Right cardiac atrium (tissue), 5 donors: ENCODE measurements at regions not wholly inside any gene's neighbourhood (a gene's known extent, or its start where the extent isn't known, plus 50 kb on each side); places are given as distances from the start of the nearest gene placed in this dataset.
A peak's percentile ranks its signal among the peaks of the same experiment; 100 is the strongest.

Experiments used
- ATAC-seq, 2 donors: fragments of 200-7000 bp; cut with Tn5 transposase; one replicate each; pipeline versions ENCODE4 v1.8.0 to v1.9.1; 2020; ENCODE audit warnings: moderate library complexity in 2 of 2, mild to moderate bottlenecking in 1 of 2
- DNase-seq, 3 donors: peaks; one replicate each; pipeline ENCODE4 v3.0.0-alpha.2; 2020
- H3K27ac ChIP-seq: one replicate; pipeline ENCODE4 v1.5.1; 2013; ENCODE audit warnings: mild to moderate bottlenecking, low read length, control low read depth, moderate library complexity
- H3K27me3 ChIP-seq: one replicate; pipeline ENCODE4 v1.6.1; 2013; ENCODE audit not compliant: control insufficient read depth, insufficient read depth
- H3K4me1 ChIP-seq: one replicate; pipeline ENCODE4 v1.6.1; 2013; ENCODE audit warnings: low read length; ENCODE audit not compliant: control insufficient read depth, insufficient read depth
- H3K4me3 ChIP-seq: one replicate; pipeline ENCODE4 v1.5.1; 2013; ENCODE audit warnings: low read length, control low read depth
- H3K9me3 ChIP-seq: one replicate; pipeline ENCODE4 v1.6.1; 2013; ENCODE audit warnings: low read length; ENCODE audit not compliant: control insufficient read depth
- WGBS: extraction: QIAGEN DNeasy Blood & Tissue Kit; methylation state at CpG from one replicate; pipeline ENCODE4 v1.1.7; 2013; 5-methylcytosine and 5-hydroxymethylcytosine counted together
- intact Hi-C, 4 donors: fragments of 100-400 bp; cut with DNase I; formaldehyde crosslinking; loops; one replicate each; pipeline versions ENCODE4 v1.11.0 to v1.14.0; 2022 to 2023
- donor health status: healthy with polysubstance abuse.
- donor health status: DM: no; HTN: yes; CAD: no.
- donor health status: DM: no; HTN: no; CAD: no.
- donor health status: DM: no; HTN: yes; CAD: no; lungs with severe emphysema.
- donor health status: DM: yes; HTN: yes; CAD: no.

DNA sequence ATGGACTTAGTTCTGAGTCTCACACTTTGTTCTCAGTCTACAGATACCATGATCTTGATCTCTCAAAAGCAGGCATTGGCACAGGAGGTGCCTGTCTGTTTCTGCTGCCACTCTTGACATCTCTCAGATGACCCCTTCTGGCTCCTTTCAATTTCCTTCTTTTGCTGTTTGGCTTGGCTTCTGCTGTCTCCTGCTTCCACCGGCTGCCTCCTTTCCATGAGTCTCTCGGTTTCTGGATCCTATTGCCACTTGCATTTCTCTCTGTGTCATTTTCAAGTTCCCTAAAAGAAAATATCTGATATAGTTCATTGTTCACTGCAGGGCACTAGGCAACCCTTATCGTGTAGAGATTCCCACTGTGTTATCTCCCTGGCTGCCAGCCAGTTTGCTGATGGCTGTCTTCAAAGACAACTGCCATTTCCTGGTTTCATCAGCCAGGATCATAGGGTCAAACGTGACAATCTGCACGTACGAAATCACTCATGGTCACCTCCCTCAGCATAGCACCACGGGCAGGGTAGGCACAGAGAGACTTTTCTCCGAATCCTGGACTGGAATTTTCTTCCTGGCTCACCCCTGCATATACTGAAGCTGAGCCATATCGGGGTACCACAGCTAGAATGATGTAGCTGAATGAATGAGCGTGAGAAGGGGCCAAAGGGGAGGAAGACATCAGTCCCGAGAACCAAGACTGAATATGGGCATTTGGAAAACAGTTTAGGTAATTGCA, 144.6 kb upstream of the TMEM170B start:
- no peak overlapping the region for H3K4me3 ChIP-seq
- 26% methylated on average over 11 of the region's 11 CpGs for WGBS
- H3K4me1 ChIP-seq: no peaks in the 10 kb centered on the region
- intact Hi-C loops: no loop called here
- no peaks in the 10 kb centered on the region for H3K9me3 ChIP-seq
- ATAC-seq (peak; percentile 74 to 88), DNase-seq (peak in 2 of 3 donors; percentile 71 to 77)
- no peaks in the 10 kb centered on the region for H3K27me3 ChIP-seq
- peak overlapping the region; percentile 57 for H3K27ac ChIP-seq

DNA sequence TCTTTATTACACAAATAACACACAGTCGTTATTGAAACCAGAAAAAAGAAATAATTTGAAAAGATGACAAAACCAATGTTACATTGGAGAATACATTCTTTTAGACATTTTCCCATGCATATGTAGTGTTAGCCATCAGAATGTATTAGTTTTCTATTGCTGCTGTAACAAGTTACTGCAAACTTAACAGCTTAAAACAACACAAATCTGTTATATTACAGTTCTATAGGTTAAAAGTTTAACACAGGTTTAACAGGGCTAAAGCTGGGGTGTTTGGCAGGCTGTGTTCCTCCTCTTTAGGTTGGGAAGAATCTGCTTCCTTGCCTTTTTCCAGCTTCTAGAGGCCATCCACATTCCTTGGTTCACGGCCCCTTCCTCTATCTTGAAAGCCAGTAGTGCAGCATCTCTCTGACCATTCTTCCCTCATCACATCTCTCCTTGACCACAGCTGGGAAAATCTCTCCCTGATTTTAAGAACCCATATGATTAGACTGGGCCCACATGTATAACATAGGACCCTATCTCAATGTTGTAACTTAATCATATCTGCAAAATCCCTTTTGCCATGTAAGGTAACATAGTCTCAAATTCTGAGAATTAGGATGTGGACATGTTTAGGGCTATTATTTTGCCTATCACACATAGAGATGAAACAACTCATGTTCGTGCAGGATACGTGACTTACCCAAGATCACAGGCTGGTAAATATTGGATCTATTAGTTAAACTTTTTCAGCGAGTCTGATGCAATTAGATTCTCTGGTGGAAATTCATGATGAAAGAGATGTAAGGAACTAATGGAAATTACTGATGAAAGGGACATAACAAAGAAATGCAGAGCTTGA, 145.4 kb upstream of the TMEM170B start:
- no peak for DNase-seq
- H3K4me3 ChIP-seq: no peak overlapping the region
- intact Hi-C loops: no loop called here
- no peaks in the 10 kb centered on the region for H3K4me1 ChIP-seq
- H3K27ac ChIP-seq: peak overlapping the region; percentile 9
- WGBS: 93% methylated on average over 5 of the region's 5 CpGs
- no peak for ATAC-seq
- H3K27me3 ChIP-seq: no peaks in the 10 kb centered on the region
- no peaks in the 10 kb centered on the region for H3K9me3 ChIP-seq

DNA sequence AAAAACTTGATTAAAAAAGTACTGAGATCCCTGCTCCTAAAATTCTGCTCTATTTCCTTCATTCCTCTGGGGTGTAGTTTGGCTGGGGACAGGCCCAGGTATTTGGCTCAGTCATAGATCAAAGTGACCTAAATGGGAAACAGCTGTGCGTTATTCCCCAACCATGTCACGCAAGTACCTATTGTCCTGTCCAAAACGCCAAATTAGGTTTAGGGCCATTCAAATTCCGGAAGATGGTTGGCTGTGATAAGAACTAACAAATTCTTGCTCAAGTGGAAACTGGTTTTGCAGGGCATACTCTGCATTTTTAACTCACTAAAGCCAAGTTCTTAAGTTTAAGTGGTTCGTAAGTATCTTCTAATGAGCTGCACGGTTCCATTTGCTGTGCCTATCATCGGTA, 147.6 kb upstream of the TMEM170B start:
- H3K9me3 ChIP-seq: no peaks in the 10 kb centered on the region
- no peaks in the 10 kb centered on the region for H3K4me1 ChIP-seq
- 51% methylated on average over 7 of the region's 7 CpGs for WGBS
- H3K27ac ChIP-seq: no peak overlapping the region
- intact Hi-C loops: no loop called here
- ATAC-seq (peak in 1 of 2 donors; percentile 53), DNase-seq (no peak)
- no peaks in the 10 kb centered on the region for H3K27me3 ChIP-seq
- H3K4me3 ChIP-seq: no peak overlapping the region

DNA sequence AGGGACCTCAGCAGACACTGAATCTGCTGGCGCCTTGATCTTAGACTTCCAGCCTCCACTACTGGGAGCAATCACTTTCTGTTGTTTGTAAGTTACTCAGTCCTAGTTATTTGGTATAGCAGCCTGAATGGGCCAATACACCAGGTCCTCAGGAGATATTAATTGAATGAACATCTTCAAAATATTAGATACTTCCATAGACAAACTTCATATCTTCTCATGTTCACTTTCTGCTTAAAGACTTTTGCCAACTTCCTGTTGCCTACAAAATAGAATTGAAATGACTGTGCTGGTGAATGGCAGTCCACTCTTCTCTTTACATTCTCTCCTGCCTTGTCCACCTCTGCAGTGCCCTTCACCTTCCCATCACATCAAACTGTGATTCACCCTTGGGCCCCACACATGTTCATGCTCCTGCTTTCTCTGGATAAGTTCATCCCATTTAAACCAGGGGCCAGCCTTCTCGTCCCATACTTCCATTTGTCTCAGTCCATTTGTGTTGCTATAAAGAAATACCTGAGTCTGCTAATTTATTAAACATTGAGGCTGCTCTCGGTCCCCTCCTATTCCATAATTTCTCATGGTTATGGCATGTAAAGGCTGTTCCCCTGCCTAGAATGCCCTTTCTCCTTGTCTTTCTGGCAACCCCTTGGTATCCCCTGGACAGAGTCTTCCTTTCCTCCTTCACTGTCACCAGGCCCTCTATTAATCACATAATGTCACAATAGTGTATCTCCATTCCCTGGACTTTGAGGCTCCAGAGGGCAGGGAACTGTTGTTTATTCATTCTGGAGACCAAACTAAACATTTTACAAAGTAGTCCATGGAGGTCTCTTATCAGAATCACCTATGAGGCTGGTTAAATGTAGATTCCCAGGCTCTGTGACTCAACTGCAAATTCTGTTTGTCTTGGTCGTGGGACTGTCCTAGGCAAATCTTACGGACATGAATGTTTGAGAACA, 148.3 kb upstream of the TMEM170B start:
- ATAC-seq (no peak), DNase-seq (no peak)
- WGBS: 86% methylated on average over 5 of the region's 5 CpGs
- Histone ChIP-seq H3K4me3 (no peak overlapping the region), H3K27ac (peak overlapping the region; percentile 18), H3K27me3 (no peaks in the 10 kb centered on the region), H3K4me1 (no peaks in the 10 kb centered on the region), H3K9me3 (no peaks in the 10 kb centered on the region)
- intact Hi-C loops: no loop called here

DNA sequence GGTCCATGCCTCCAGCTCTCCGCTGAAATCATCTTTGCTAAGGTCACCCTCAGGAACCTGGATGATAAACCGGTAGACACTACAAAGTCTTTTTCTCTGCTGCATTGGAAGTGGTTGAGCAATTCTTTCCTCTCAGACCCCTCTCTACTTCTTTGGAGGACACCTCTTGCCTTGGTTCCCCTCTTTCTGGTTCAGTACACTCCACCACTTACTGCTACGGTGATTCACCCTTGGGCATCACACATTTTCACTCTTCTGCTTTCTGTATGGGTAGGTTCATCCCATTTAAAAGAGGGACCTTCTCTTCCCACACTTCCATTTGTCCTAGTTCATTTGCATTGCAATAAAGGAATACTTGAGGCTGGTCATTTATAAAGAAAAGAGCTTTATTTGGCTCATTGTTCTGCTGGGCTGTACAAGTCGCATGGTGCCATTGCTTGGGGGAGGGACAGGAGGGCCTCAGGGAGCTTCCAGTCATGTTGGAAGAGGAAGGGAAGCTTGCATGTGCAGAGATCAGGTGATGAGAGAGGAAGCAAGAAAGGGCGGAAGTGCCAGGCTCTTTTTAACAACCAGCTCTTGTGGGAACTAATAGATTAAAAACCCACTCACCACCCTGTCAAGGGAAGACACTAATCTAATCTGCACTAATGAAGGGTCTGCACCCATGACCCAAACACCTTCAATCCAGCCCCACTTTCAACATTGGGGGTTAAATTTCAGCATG, 149.7 kb upstream of the TMEM170B start:
- no peak overlapping the region for H3K27ac ChIP-seq
- no peak overlapping the region for H3K4me3 ChIP-seq
- DNase-seq: no peak
- no peaks in the 10 kb centered on the region for H3K4me1 ChIP-seq
- WGBS: 92% methylated on average over 5 of the region's 5 CpGs
- H3K9me3 ChIP-seq: no peaks in the 10 kb centered on the region
- H3K27me3 ChIP-seq: no peaks in the 10 kb centered on the region
- no peak for ATAC-seq
- intact Hi-C loops: no loop called here

DNA sequence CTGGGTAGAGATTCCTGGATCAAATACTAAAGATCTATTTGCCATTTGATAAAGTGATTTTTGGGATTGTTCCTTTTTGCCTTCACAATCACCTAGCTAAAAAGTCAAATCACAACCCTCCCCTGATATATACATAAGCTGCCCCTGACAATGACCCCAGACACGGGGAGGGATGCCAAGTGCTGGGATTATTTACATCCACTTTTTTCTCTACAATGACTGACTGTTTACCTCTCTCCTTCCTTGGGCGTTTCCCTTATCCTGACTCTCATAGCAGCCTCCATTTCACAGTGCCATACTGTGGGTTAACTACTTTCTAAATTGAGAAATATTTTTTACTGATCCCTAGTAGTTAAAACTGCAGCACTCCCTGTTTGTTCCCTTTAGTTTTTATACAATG, 150.8 kb upstream of the TMEM170B start:
- WGBS: 47% methylated on average over 2 of the region's 2 CpGs
- H3K4me1 ChIP-seq: no peaks in the 10 kb centered on the region
- H3K27me3 ChIP-seq: no peaks in the 10 kb centered on the region
- intact Hi-C loops: no loop called here
- DNase-seq (no peak), ATAC-seq (no peak)
- no peaks in the 10 kb centered on the region for H3K9me3 ChIP-seq
- no peak overlapping the region for H3K27ac ChIP-seq
- H3K4me3 ChIP-seq: no peak overlapping the region

DNA sequence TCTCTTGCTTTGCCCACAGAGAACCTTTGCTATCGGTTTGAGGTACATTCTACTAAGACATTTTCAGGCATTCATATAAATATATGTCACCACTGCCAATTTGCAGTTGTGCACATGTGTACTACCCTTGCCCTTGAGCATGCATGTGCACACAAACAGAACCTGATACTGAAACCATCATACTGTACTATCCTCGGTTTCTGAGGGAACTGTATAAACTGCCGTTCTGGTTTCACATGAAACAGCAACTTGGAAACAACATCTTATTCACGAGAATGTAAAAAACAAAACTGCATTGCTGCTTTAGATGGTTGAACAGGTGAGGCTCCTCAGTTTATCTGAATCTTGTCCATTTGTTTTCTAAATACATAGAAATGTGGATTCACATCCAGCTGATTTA, 151.2 kb upstream of the TMEM170B start:
- Histone ChIP-seq H3K27me3 (no peaks in the 10 kb centered on the region), H3K4me3 (no peak overlapping the region), H3K4me1 (no peaks in the 10 kb centered on the region), H3K27ac (no peak overlapping the region), H3K9me3 (no peaks in the 10 kb centered on the region)
- intact Hi-C loops: no loop called here
- DNase-seq (no peak), ATAC-seq (no peak)
- WGBS: 85% methylated on average over 4 of the region's 4 CpGs

DNA sequence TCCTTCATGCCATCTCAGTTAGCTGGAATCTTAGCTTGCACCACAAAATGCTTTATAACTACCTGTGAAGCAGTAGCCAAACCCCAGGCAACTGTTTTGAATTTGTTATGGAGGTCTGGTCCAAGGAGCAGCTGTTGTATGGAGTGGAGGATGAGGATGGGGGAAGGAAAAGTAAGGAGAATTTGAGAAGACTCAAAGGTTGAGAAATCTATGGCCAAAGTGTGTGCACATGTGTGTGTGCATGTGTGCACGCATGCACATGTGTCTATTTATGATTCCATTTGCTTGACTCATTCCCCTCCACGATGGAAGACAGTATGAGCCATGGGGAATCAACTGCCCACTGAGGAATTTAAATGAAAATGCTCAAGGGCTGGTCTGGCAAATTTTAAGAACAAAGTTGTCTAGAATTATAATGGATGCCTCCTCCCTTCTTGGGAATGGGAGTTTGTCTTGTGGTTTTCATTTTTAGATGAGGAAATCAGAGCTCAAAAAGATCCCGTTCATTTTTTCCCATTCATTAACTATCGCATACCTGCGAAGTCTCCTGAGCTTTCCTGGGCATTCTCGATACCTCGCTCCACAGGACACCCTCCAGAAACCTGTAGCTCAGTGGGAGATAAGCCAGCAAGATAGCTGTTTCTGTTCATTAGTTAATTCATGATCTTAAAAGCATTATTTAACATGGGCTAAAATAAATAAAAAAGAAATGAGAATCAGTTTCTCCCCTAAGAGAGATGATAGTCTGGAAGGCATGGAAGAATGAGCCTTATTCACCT, 152.3 kb upstream of the NEDD9 start:
- intact Hi-C loops: no loop called here
- no peaks in the 10 kb centered on the region for H3K27me3 ChIP-seq

DNA sequence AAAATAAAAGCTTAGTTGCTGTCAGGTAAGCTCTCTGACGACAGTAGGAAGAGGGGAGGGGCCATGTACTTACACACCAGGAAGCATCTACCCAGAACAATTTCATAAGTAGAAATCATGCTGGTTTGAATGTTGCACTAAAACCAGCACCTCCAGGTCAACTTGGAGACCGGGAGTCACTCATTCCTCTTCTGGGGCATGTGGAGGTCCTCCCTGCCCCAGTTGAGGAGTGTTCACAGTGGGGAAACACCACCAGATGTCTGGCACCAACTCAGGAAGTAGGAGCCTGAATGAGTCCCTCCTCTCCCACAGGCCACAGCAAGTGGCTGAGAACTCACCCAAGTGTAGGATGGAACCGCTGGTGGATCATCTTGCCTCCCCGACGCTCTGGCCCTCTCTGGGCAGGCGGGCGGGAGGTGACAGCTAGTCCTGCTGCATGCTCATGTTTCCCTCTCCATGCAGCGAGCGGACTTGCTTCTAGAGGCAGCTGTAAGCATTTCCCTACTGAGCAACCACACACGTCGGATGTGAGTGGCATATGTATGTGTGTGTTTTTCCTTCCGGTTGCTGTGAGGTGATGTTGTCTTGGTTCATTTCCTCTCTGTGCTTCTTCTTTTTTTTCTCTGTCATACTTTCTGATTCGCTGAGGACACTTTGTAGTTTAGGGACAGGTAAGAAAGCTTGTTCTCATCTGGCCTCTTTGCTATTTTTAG, 149.5 kb upstream of the NEDD9 start:
- Histone ChIP-seq H3K4me3 (no peak overlapping the region), H3K27me3 (no peaks in the 10 kb centered on the region), H3K9me3 (no peaks in the 10 kb centered on the region), H3K27ac (no peak overlapping the region), H3K4me1 (no peaks in the 10 kb centered on the region)
- intact Hi-C loops: no loop called here
- 84% methylated on average over 13 of the region's 13 CpGs for WGBS
- ATAC-seq (peak; percentile 41 to 67), DNase-seq (peak in 1 of 3 donors; percentile 52)

More for the DNA sequence above, 152.3 kb upstream of the NEDD9 start:
- WGBS: 78% methylated on average over 7 of the region's 7 CpGs
- H3K27ac ChIP-seq: no peak overlapping the region
- no peak for DNase-seq
- no peak for ATAC-seq
- no peaks in the 10 kb centered on the region for H3K9me3 ChIP-seq
- no peaks in the 10 kb centered on the region for H3K4me1 ChIP-seq
- no peak overlapping the region for H3K4me3 ChIP-seq
